IMR-90 (cell line): ENCODE measurements at regions not wholly inside any gene's neighbourhood (a gene's known extent, or its start where the extent isn't known, plus 50 kb on each side); places are given as distances from the start of the nearest gene placed in this dataset.

Experiments
- ATAC-seq: fragments of 200-7000 bp; cut with Tn5 transposase; 2 replicates; pipeline ENCODE4 v1.9.1; 2020; ENCODE audit warnings: low read depth, mild to moderate bottlenecking, moderate library complexity
- BruUV-seq: library from RNA; stranded (reverse); fragments of 400-500 nt; replicated peaks from 2 replicates; lab custom pipeline; 2021; lab: Mats Ljungman, UMichigan
- CTCF ChIA-PET: fragments of 300-600 bp; formaldehyde crosslinking; extraction: SDS; loops from one replicate; lab custom pipeline; 2021; ENCODE audit warnings: antibody characterized with exemption; lab: Yijun Ruan, JAX
- POLR2A ChIA-PET: fragments of 300-600 bp; sonication (Branson Sonifier 250); formaldehyde crosslinking; loops from one replicate; lab custom pipeline; 2022; ENCODE audit warnings: antibody characterized with exemption; ENCODE audit not compliant: unreplicated experiment; lab: Charles Lee
- DNase-seq: peaks from one replicate; pipeline ENCODE4 v3.0.0; 2013
- H2AFZ ChIP-seq: replicated peaks from 2 replicates; pipeline ENCODE3; 2013; ENCODE audit warnings: low read length, mild to moderate bottlenecking; ENCODE audit not compliant: poor library complexity
- H2AK5ac ChIP-seq: 2 replicates; pipeline ENCODE4 v1.6.1; 2013; ENCODE audit warnings: low read depth, low read length, inconsistent platforms
- H2AK9ac ChIP-seq: replicated peaks from 2 replicates; pipeline ENCODE3; 2013; ENCODE audit warnings: mild to moderate bottlenecking, low read depth, low read length, moderate library complexity; ENCODE audit not compliant: poor library complexity
- H2BK120ac ChIP-seq: 2 replicates; pipeline ENCODE4 v1.6.1; 2013; ENCODE audit warnings: low read depth, low read length, inconsistent platforms
- H2BK15ac ChIP-seq: 3 replicates; pipeline ENCODE4 v1.6.1; 2013; ENCODE audit warnings: low read depth, low read length, inconsistent platforms
- H2BK20ac ChIP-seq: 2 replicates; pipeline ENCODE4 v1.6.1; 2013; ENCODE audit warnings: low read depth, mild to moderate bottlenecking, inconsistent platforms, low read length, moderate library complexity
- H2BK5ac ChIP-seq: 2 replicates; pipeline ENCODE4 v1.6.1; 2013; ENCODE audit warnings: mild to moderate bottlenecking, low read depth, low read length, inconsistent platforms; ENCODE audit not compliant: poor library complexity, severe bottlenecking
- H3K14ac ChIP-seq: replicated peaks from 2 replicates; pipeline ENCODE4 v1.6.1; 2013; ENCODE audit warnings: low read depth, low read length, inconsistent platforms
- H3K18ac ChIP-seq: 2 replicates; pipeline ENCODE4 v1.6.1; 2013; ENCODE audit warnings: low read depth, low read length, control low read depth
- H3K23ac ChIP-seq: 2 replicates; pipeline ENCODE4 v1.6.1; 2013; ENCODE audit warnings: low read depth, low read length, inconsistent platforms
- H3K27ac ChIP-seq: 2 replicates; pipeline ENCODE4 v1.5.1; 2013; ENCODE audit warnings: mild to moderate bottlenecking, control low read depth, low read length; ENCODE audit not compliant: insufficient read depth
- H3K27me3 ChIP-seq: 2 replicates; pipeline ENCODE4 v1.6.1; 2013; ENCODE audit warnings: low read length; ENCODE audit not compliant: control insufficient read depth, insufficient read depth
- H3K36me3 ChIP-seq: 2 replicates; pipeline ENCODE4 v1.6.1; 2013; ENCODE audit warnings: low read length, mixed read lengths; ENCODE audit not compliant: control insufficient read depth, insufficient read depth
- H3K4ac ChIP-seq: 2 replicates; pipeline ENCODE4 v1.6.1; 2013; ENCODE audit warnings: low read depth, low read length, inconsistent platforms
- H3K4me1 ChIP-seq: 2 replicates; pipeline ENCODE4 v1.6.1; 2013; ENCODE audit warnings: low read length, mixed read lengths; ENCODE audit not compliant: control insufficient read depth, insufficient read depth
- H3K4me2 ChIP-seq: 2 replicates; pipeline ENCODE4 v1.6.1; 2013; ENCODE audit warnings: low read depth, mild to moderate bottlenecking, control low read depth, low read length, moderate library complexity
- H3K4me3 ChIP-seq: 2 replicates; pipeline ENCODE4 v1.5.1; 2013; ENCODE audit warnings: low read depth, mild to moderate bottlenecking, control low read depth, low read length, moderate library complexity; ENCODE audit not compliant: insufficient read depth
- H3K56ac ChIP-seq: 2 replicates; pipeline ENCODE4 v1.6.1; 2013; ENCODE audit warnings: low read length, inconsistent platforms; ENCODE audit not compliant: insufficient read depth; ENCODE audit errors: extremely low read depth
- H3K79me1 ChIP-seq, 2 experiments: 2 replicates each; pipeline ENCODE4 v1.6.1; 2013; ENCODE audit warnings: low read length in 2 of 2, inconsistent platforms in 1 of 2, low read depth in 1 of 2
- H3K9ac ChIP-seq: 2 replicates; pipeline ENCODE4 v1.6.1; 2013; ENCODE audit warnings: low read depth, low read length, control low read depth
- H3K9me1 ChIP-seq: 2 replicates; pipeline ENCODE4 v1.6.1; 2013; ENCODE audit warnings: low read length, inconsistent platforms; ENCODE audit not compliant: insufficient read depth
- H3K9me3 ChIP-seq: 2 replicates; pipeline ENCODE4 v1.6.1; 2013; ENCODE audit warnings: low read length; ENCODE audit not compliant: control insufficient read depth, insufficient read depth
- H4K20me1 ChIP-seq: 2 replicates; pipeline ENCODE4 v1.6.1; 2013; ENCODE audit warnings: low read length, inconsistent platforms; ENCODE audit not compliant: insufficient read depth
- H4K5ac ChIP-seq: 2 replicates; pipeline ENCODE4 v1.6.1; 2013; ENCODE audit warnings: mild to moderate bottlenecking, low read depth, low read length, control low read depth
- H4K8ac ChIP-seq, 2 experiments: 2 replicates each; pipeline ENCODE4 v1.6.1; 2013; ENCODE audit warnings: low read depth in 2 of 2, low read length in 2 of 2, control low read depth in 1 of 2, inconsistent platforms in 1 of 2
- H4K91ac ChIP-seq: 2 replicates; pipeline ENCODE4 v1.6.1; 2013; ENCODE audit warnings: low read depth, low read length, inconsistent platforms; ENCODE audit not compliant: insufficient read depth
- BHLHE40 ChIP-seq: fragments of 150-350 bp; IDR thresholded peaks from 2 replicates; pipeline ENCODE4 v1.6.1; 2016; ENCODE audit warnings: mild to moderate bottlenecking, low read depth, low read length
- CEBPB ChIP-seq: IDR thresholded peaks from 2 replicates; pipeline ENCODE4 v1.6.1; 2012; ENCODE audit warnings: low read depth, low read length, improper control_type of control experiment
- CHD1 ChIP-seq: IDR thresholded peaks from 2 replicates; pipeline ENCODE4 v1.6.1; 2012; ENCODE audit warnings: low read depth, low read length, improper control_type of control experiment
- CTCF ChIP-seq: conservative IDR thresholded peaks from 2 replicates; pipeline ENCODE4 v1.5.1; 2012; ENCODE audit warnings: mild to moderate bottlenecking, low read depth, low read length, improper control_type of control experiment
- FOS ChIP-seq: fragments of 150-350 bp; IDR thresholded peaks from 2 replicates; pipeline ENCODE4 v1.6.1; 2016; ENCODE audit warnings: low read depth, low read length
- MAFK ChIP-seq: IDR thresholded peaks from 2 replicates; pipeline ENCODE4 v1.6.1; 2012; ENCODE audit warnings: low read depth, low read length, improper control_type of control experiment
- MXI1 ChIP-seq: IDR thresholded peaks from 2 replicates; pipeline ENCODE4 v1.6.1; 2012; ENCODE audit warnings: low read depth, mild to moderate bottlenecking, low read length, moderate library complexity, borderline replicate concordance
- NFE2L2 ChIP-seq: fragments of 150-350 bp; IDR thresholded peaks from 2 replicates; pipeline ENCODE4 v1.6.1; 2016; ENCODE audit warnings: low read depth, mild to moderate bottlenecking, low read length
- POLR2A ChIP-seq: IDR thresholded peaks from 2 replicates; pipeline ENCODE4 v1.6.1; 2012; ENCODE audit warnings: mild to moderate bottlenecking, low read depth, low read length
- RCOR1 ChIP-seq: IDR thresholded peaks from 2 replicates; pipeline ENCODE4 v1.6.1; 2012; ENCODE audit warnings: mild to moderate bottlenecking, low read length, improper control_type of control experiment; ENCODE audit not compliant: insufficient replicate concordance
- RFX5 ChIP-seq: IDR thresholded peaks from 2 replicates; pipeline ENCODE4 v1.8.0; 2012; ENCODE audit warnings: low read depth, mild to moderate bottlenecking, low read length, moderate library complexity
- SMC3 ChIP-seq: fragments of 150-350 bp; IDR thresholded peaks from 2 replicates; pipeline ENCODE4 v1.6.1; 2016; ENCODE audit warnings: low read depth, mild to moderate bottlenecking, antibody characterized with exemption, low read length, moderate library complexity
- USF2 ChIP-seq: fragments of 150-350 bp; IDR thresholded peaks from 2 replicates; pipeline ENCODE4 v1.6.1; 2017; ENCODE audit warnings: mild to moderate bottlenecking, antibody characterized with exemption, low read length, low read depth
- WGBS, 2 experiments: methylation state at CpG; one replicate each; pipeline versions ENCODE4 v1.1.5 to v1.1.7; 2013; ENCODE audit warnings: missing lambda C conversion rate in 2 of 2; ENCODE audit not compliant: insufficient read length in 1 of 2; ENCODE audit errors: extremely low coverage in 2 of 2; 5-methylcytosine and 5-hydroxymethylcytosine counted together
- dilution Hi-C: fragments of 300-500 bp; cut with HindIII; formaldehyde crosslinking; loops from one replicate; pipeline ENCODE4 v1.14.3; 2018; ENCODE audit warnings: low sequenced_read_pairs; ENCODE audit not compliant: unreplicated experiment
- in situ Hi-C: fragments of 300-500 bp; cut with MboI; formaldehyde crosslinking; loops from 3 replicates; pipeline ENCODE4 v1.14.3; 2019; ENCODE audit warnings: low sequenced_read_pairs, inconsistent platforms, mixed read lengths
- intact Hi-C: fragments of 100-400 bp; cut with micrococcal nuclease; formaldehyde crosslinking; loops from 2 replicates; pipeline ENCODE4 v1.10.0; 2022

- Histone ChIP-seq H4K91ac (no peak overlapping the region), H3K18ac (no peak overlapping the region), H4K8ac (peak overlapping the region in 1 of 2 experiments; percentile 32; a peak in 1 of 4 replicates), H3K9ac (no peak overlapping the region), H2AK5ac (0 out of 2 replicates have a peak overlapping the region, but pooled peaks have one; percentile 13), H3K56ac (no peak overlapping the region), H2BK15ac (no peak overlapping the region; the same call in 2 of the 3 replicates), H2BK20ac (no peak overlapping the region), H4K5ac (0 out of 2 replicates have a peak overlapping the region, but pooled peaks have one; percentile 16), H3K4ac (no peak overlapping the region), H3K27ac (no peak overlapping the region), H2AK9ac (no peak overlapping the region), H3K4me1 (peaks cover 6% of the 10 kb centered on the region), H3K4me2 (no peak overlapping the region), H3K14ac (peak overlapping the region; percentile 81), H4K20me1 (no peaks in the 10 kb centered on the region), H2BK5ac (no peak overlapping the region), H3K79me1 (no peaks in the 10 kb centered on the region), H3K36me3 (no peaks in the 10 kb centered on the region), H2BK120ac (peak overlapping the region; percentile 52; the same call in 1 of the 2 replicates), H3K9me1 (peaks cover 16% of the 10 kb centered on the region), H2AFZ (no peak overlapping the region), H3K27me3 (no peaks in the 10 kb centered on the region), H3K9me3 (no peaks in the 10 kb centered on the region), H3K23ac (peak overlapping the region; percentile 16; the same call in 1 of the 2 replicates), H3K4me3 (no peak overlapping the region)
- POLR2A ChIA-PET: no interaction called here
- BruUV-seq: no TSS peak
- ATAC-seq (peak; percentile 37), DNase-seq (peak; percentile 54)
- intact Hi-C loops: loop anchor here (10.0 kb wide), 3 partner anchors 197 to 567 kb away; partner anchors contain the start of gene RUNX1
- CTCF ChIA-PET: interaction anchor here (0.5 kb wide), 1 partner anchor 174 kb away, joined by 4 read pairs; no protein-coding TSS in a partner anchor
- WGBS, 2 experiments: no CpG with 5 or more reads among the region's 2 CpGs
- in situ Hi-C loops: no loop called here
- TF ChIP-seq NFE2L2: no peak
- no peak for TF ChIP-seq CEBPB
- TF ChIP-seq CHD1: no peak
- TF ChIP-seq SMC3: no peak
- TF ChIP-seq MAFK: no peak
- no peak for TF ChIP-seq MXI1
- TF ChIP-seq POLR2A: no peak
- TF ChIP-seq RFX5: no peak
- no peak for TF ChIP-seq CTCF
- no peak for TF ChIP-seq RCOR1
- TF ChIP-seq BHLHE40: no peak
- TF ChIP-seq FOS: no peak
- TF ChIP-seq USF2: no peak
- dilution Hi-C loops: no loop called here
Measured at GRCh38 chr21:35611708-35612132, 448.6 kb downstream of the SETD4 start.
